ENCODE measurements at regions not wholly inside any gene's neighbourhood (a gene's known extent, or its start where the extent isn't known, plus 50 kb on each side); places are given as distances from the start of the nearest gene placed in this dataset.

- H3K4me2 ChIP-seq: no peak overlapping the region
- H3K27ac ChIP-seq: no peak overlapping the region
- no peaks in the 10 kb centered on the region for H4K20me1 ChIP-seq (ENCODE audit: insufficient read depth, poor library complexity, severe bottlenecking)
- no peaks in the 10 kb centered on the region for H3K36me3 ChIP-seq (replicated peaks; ENCODE audit: insufficient read depth, low read depth)
- H3K27me3 ChIP-seq: no peaks in the 10 kb centered on the region
- TF ChIP-seq CTCF (IDR thresholded peaks at IDR 0.05; ENCODE audit: poor library complexity) (no peak), EZH2phosphoT487 (IDR thresholded peaks at IDR 0.05; ENCODE audit: low read depth, severe bottlenecking, unreplicated experiment) (no peak), EZH2 (IDR thresholded peaks at IDR 0.05; ENCODE audit: borderline replicate concordance) (no peak)
- no peak for DNase-seq (ENCODE audit: low spot score)
- H3K9me2 ChIP-seq (replicated peaks; ENCODE audit: insufficient read depth): no peaks in the 10 kb centered on the region
- H3K4me3 ChIP-seq: no peak overlapping the region
- H2AFZ ChIP-seq: no peak overlapping the region
- H3K4me1 ChIP-seq (ENCODE audit: insufficient read depth): no peaks in the 10 kb centered on the region
- WGBS (ENCODE audit: low lambda C conversion rate, missing lambda C conversion rate): 72% methylated on average over 19 of the region's 19 CpGs
- no peaks in the 10 kb centered on the region for H3K9me3 ChIP-seq (ENCODE audit: low read depth)
- H3K79me2 ChIP-seq: no peaks in the 10 kb centered on the region
Measured at GRCh38 chr2:6429210-6429986, 436.3 kb downstream of the CMPK2 start.

- no peak overlapping the region for H3K4me3 ChIP-seq
- no peak for DNase-seq (ENCODE audit: low spot score)
- H3K4me1 ChIP-seq (ENCODE audit: insufficient read depth): no peaks in the 10 kb centered on the region
- no peak overlapping the region for H2AFZ ChIP-seq
- H3K9me2 ChIP-seq (replicated peaks; ENCODE audit: insufficient read depth): no peaks in the 10 kb centered on the region
- H3K27ac ChIP-seq: no peak overlapping the region
- no peaks in the 10 kb centered on the region for H3K36me3 ChIP-seq (replicated peaks; ENCODE audit: insufficient read depth, low read depth)
- no peaks in the 10 kb centered on the region for H4K20me1 ChIP-seq (ENCODE audit: insufficient read depth, poor library complexity, severe bottlenecking)
- 75% methylated on average over 6 of the region's 6 CpGs for WGBS (ENCODE audit: low lambda C conversion rate, missing lambda C conversion rate)
- H3K27me3 ChIP-seq: no peaks in the 10 kb centered on the region
- H3K9me3 ChIP-seq (ENCODE audit: low read depth): no peaks in the 10 kb centered on the region
- H3K4me2 ChIP-seq: no peak overlapping the region
- TF ChIP-seq CTCF (IDR thresholded peaks at IDR 0.05; ENCODE audit: poor library complexity) (no peak), EZH2 (IDR thresholded peaks at IDR 0.05; ENCODE audit: borderline replicate concordance) (no peak), EZH2phosphoT487 (IDR thresholded peaks at IDR 0.05; ENCODE audit: low read depth, severe bottlenecking, unreplicated experiment) (no peak)
- no peaks in the 10 kb centered on the region for H3K79me2 ChIP-seq
Measured at GRCh38 chr2:6434438-6434837, 431.3 kb downstream of the CMPK2 start.

- Histone ChIP-seq H3K4me3 (no peak overlapping the region), H3K27ac (no peak overlapping the region), H3K79me2 (no peaks in the 10 kb centered on the region), H3K4me1 (ENCODE audit: insufficient read depth) (no peaks in the 10 kb centered on the region), H3K36me3 (replicated peaks; ENCODE audit: insufficient read depth, low read depth) (no peaks in the 10 kb centered on the region), H3K4me2 (no peak overlapping the region), H3K27me3 (no peaks in the 10 kb centered on the region), H3K9me2 (replicated peaks; ENCODE audit: insufficient read depth) (no peaks in the 10 kb centered on the region), H3K9me3 (ENCODE audit: low read depth) (no peaks in the 10 kb centered on the region), H2AFZ (no peak overlapping the region), H4K20me1 (ENCODE audit: insufficient read depth, poor library complexity, severe bottlenecking) (no peaks in the 10 kb centered on the region)
- DNase-seq (ENCODE audit: low spot score): no peak
- no peak for TF ChIP-seq EZH2 (IDR thresholded peaks at IDR 0.05; ENCODE audit: borderline replicate concordance)
- no peak for TF ChIP-seq CTCF (IDR thresholded peaks at IDR 0.05; ENCODE audit: poor library complexity)
- no peak for TF ChIP-seq EZH2phosphoT487 (IDR thresholded peaks at IDR 0.05; ENCODE audit: low read depth, severe bottlenecking, unreplicated experiment)
- WGBS (ENCODE audit: low lambda C conversion rate, missing lambda C conversion rate): 76% methylated on average over 2 of the region's 2 CpGs
Measured at GRCh38 chr2:6441800-6442199, 423.9 kb downstream of the CMPK2 start.

All from hepatocyte (in vitro differentiated cells).